ENCODE measurements at regions not wholly inside any gene's neighbourhood (a gene's known extent, or its start where the extent isn't known, plus 50 kb on each side); places are given as distances from the start of the nearest gene placed in this dataset.
"Not testable (repeated sequence)": the region's sequence is repeated elsewhere in the genome, so short reads cannot be mapped to it uniquely, and the experiment has no call there.

DNA sequence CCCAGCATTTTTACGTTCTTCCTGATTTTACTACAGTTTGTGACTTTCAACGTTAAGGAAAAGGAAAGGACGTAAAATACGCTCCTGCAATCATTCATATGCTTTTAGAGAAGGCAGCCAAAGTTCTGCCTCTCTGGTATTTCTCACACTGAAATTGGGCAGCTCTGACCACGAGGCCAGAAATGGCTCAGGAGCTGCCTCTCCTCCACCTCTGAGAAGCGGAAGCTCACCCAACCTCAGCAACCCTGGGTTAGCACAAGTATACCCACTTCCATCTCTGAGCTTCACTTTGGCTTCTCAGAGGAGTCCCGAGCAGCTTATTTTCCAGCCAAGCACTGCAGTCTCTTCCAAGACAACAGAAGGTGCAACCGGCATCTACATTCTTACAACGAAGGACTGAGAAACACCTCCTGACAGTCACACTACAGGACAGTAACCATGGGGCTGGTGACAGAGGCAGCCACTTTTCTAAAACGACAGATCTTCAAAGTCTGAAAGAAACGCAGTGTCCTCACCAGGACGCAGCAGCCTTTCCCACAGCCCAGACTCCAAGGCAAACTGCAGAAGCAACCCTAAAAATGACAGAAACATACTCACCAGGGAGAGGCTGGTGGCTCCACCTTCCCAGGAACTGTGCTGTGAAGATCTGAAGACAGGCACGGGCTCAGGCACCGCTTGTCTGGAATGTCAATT is 373.7 kb downstream of the BCL2L11 start:
- CTCF ChIA-PET (ENCODE audit: partially characterized antibody); H3K14ac ChIP-seq (ENCODE audit: insufficient read length); H3K23me2 ChIP-seq (ENCODE audit: low read depth, low read length); H2AFZ ChIP-seq (ENCODE audit: low read length); H2BK5ac ChIP-seq (ENCODE audit: low read depth, low read length); H3K56ac ChIP-seq (replicated peaks; ENCODE audit: insufficient read length, low read depth, low read length); H4K5ac ChIP-seq (ENCODE audit: insufficient read length, low read depth, low read length); H4K20me1 ChIP-seq (replicated peaks in 1 of 2; ENCODE audit: control insufficient read depth in 1 of 2, insufficient read depth in 2 of 2, low read length in 2 of 2); H3K23ac ChIP-seq (ENCODE audit: insufficient read length); H3K18ac ChIP-seq (ENCODE audit: extremely low read depth, low read length); FAIRE-seq; H4K91ac ChIP-seq (replicated peaks; ENCODE audit: insufficient read length, low read length); H3K27ac ChIP-seq (ENCODE audit: low read depth, low read length); H3K4ac ChIP-seq (replicated peaks; ENCODE audit: insufficient read length, low read depth, low read length); H3K36me3 ChIP-seq (ENCODE audit: control insufficient read depth in 2 of 4, insufficient read depth in 4 of 4, low read length in 3 of 4); H3K27me3 ChIP-seq (replicated peaks in 1 of 4; ENCODE audit: control insufficient read depth in 3 of 4, extremely low read depth in 1 of 4, insufficient read depth in 3 of 4, low read length in 3 of 4); H4K8ac ChIP-seq (ENCODE audit: extremely low read depth, insufficient read depth, low read length); H3K4me1 ChIP-seq (replicated peaks in 1 of 4; ENCODE audit: control insufficient read depth in 3 of 4, insufficient read depth in 4 of 4, low read length in 3 of 4); H3K9ac ChIP-seq (replicated peaks in 1 of 4; ENCODE audit: extremely low read depth in 1 of 4, low read depth in 3 of 4, low read length in 3 of 4); H3K79me1 ChIP-seq (ENCODE audit: low read depth, low read length); H2BK120ac ChIP-seq (replicated peaks; ENCODE audit: low read depth, low read length); H3K9me3 ChIP-seq (ENCODE audit: insufficient read depth in 2 of 2, low read depth in 1 of 2, low read length in 1 of 2); H2BK20ac ChIP-seq (ENCODE audit: low read length); DNase-seq (ENCODE audit: low read depth in 1 of 2, low spot score in 2 of 2); H3K79me2 ChIP-seq (ENCODE audit: control insufficient read depth in 1 of 2, insufficient read depth in 2 of 2, low read length in 2 of 2); H2AK5ac ChIP-seq (ENCODE audit: low read depth, low read length); H2BK15ac ChIP-seq (ENCODE audit: low read length); POLR2A ChIA-PET (ENCODE audit: partially characterized antibody); H2BK12ac ChIP-seq (ENCODE audit: low read depth, low read length): not testable (repeated sequence)
- Histone ChIP-seq H3K4me2 (ENCODE audit: insufficient read depth in 1 of 2, low read depth in 2 of 2, low read length in 2 of 2) (0 out of 4 replicates have a peak overlapping the region, but pooled peaks of 1 of the 2 experiments have one; percentile 21), H3K4me3 (ENCODE audit: extremely low read depth in 1 of 4, insufficient read depth in 2 of 4, low read depth in 3 of 4, low read length in 4 of 4) (peak overlapping the region in 1 of 4 experiments; percentile 35; a peak in 2 of 8 replicates)
- 47% methylated on average over 7 of the region's 14 CpGs; no CpG with 5 or more reads in 1 of the 2 experiments for WGBS, 2 experiments (ENCODE audit: extremely low coverage in 1 of 2, insufficient coverage in 1 of 2, insufficient read length in 1 of 2, insufficient replicate concordance in 2 of 2, low coverage in 1 of 2, low lambda C conversion rate in 2 of 2, missing lambda C conversion rate in 1 of 2)

DNA sequence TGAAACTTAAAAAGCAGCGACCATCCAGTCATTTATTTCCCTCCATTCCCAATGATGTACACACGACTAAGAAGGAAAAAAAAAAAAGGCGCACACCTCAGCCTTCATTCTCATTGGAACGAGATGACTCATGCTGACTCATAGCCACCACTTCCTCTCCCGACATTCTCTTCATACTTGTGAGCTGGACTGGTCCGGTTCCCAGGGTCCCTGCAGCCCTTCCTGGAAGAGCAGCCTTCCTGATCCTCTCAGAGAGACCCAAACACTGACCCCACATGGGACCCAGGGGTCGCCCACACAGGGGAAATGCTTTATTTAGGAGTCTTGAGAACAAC is 374.2 kb downstream of the BCL2L11 start:
- H2BK5ac ChIP-seq (ENCODE audit: low read depth, low read length); H3K36me3 ChIP-seq (ENCODE audit: control insufficient read depth in 2 of 4, insufficient read depth in 4 of 4, low read length in 3 of 4); H2BK120ac ChIP-seq (replicated peaks; ENCODE audit: low read depth, low read length); FAIRE-seq; H3K79me2 ChIP-seq (ENCODE audit: control insufficient read depth in 1 of 2, insufficient read depth in 2 of 2, low read length in 2 of 2); H3K23ac ChIP-seq (ENCODE audit: insufficient read length); H2AK5ac ChIP-seq (ENCODE audit: low read depth, low read length); CTCF ChIA-PET (ENCODE audit: partially characterized antibody); POLR2A ChIA-PET (ENCODE audit: partially characterized antibody); H4K8ac ChIP-seq (ENCODE audit: extremely low read depth, insufficient read depth, low read length); H3K56ac ChIP-seq (replicated peaks; ENCODE audit: insufficient read length, low read depth, low read length); H2AFZ ChIP-seq (ENCODE audit: low read length); H3K27me3 ChIP-seq (replicated peaks in 1 of 4; ENCODE audit: control insufficient read depth in 3 of 4, extremely low read depth in 1 of 4, insufficient read depth in 3 of 4, low read length in 3 of 4); H3K18ac ChIP-seq (ENCODE audit: extremely low read depth, low read length); H3K4ac ChIP-seq (replicated peaks; ENCODE audit: insufficient read length, low read depth, low read length); H3K4me1 ChIP-seq (replicated peaks in 1 of 4; ENCODE audit: control insufficient read depth in 3 of 4, insufficient read depth in 4 of 4, low read length in 3 of 4); H3K79me1 ChIP-seq (ENCODE audit: low read depth, low read length); H3K14ac ChIP-seq (ENCODE audit: insufficient read length); H4K20me1 ChIP-seq (replicated peaks in 1 of 2; ENCODE audit: control insufficient read depth in 1 of 2, insufficient read depth in 2 of 2, low read length in 2 of 2); H4K5ac ChIP-seq (ENCODE audit: insufficient read length, low read depth, low read length); H2BK20ac ChIP-seq (ENCODE audit: low read length); H2BK12ac ChIP-seq (ENCODE audit: low read depth, low read length); H3K23me2 ChIP-seq (ENCODE audit: low read depth, low read length); H3K4me2 ChIP-seq (ENCODE audit: insufficient read depth in 1 of 2, low read depth in 2 of 2, low read length in 2 of 2); H3K9me3 ChIP-seq (ENCODE audit: insufficient read depth in 2 of 2, low read depth in 1 of 2, low read length in 1 of 2); H4K91ac ChIP-seq (replicated peaks; ENCODE audit: insufficient read length, low read length); H3K27ac ChIP-seq (ENCODE audit: low read depth, low read length); H3K9ac ChIP-seq (replicated peaks in 1 of 4; ENCODE audit: extremely low read depth in 1 of 4, low read depth in 3 of 4, low read length in 3 of 4); H2BK15ac ChIP-seq (ENCODE audit: low read length); DNase-seq (ENCODE audit: low read depth in 1 of 2, low spot score in 2 of 2): not testable (repeated sequence)
- WGBS, 2 experiments (ENCODE audit: extremely low coverage in 1 of 2, insufficient coverage in 1 of 2, insufficient read length in 1 of 2, insufficient replicate concordance in 2 of 2, low coverage in 1 of 2, low lambda C conversion rate in 2 of 2, missing lambda C conversion rate in 1 of 2), result no CpG with 5 or more reads among the region's 7 CpGs
- H3K4me3 ChIP-seq (ENCODE audit: extremely low read depth in 1 of 4, insufficient read depth in 2 of 4, low read depth in 3 of 4, low read length in 4 of 4), result peak overlapping the region in 1 of 4 experiments; percentile 35; a peak in 1 of 8 replicates

Measured in H1 (cell line).